Colonic mucosa (tissue), 4 donors: ENCODE measurements at regions not wholly inside any gene's neighbourhood (a gene's known extent, or its start where the extent isn't known, plus 50 kb on each side); places are given as distances from the start of the nearest gene placed in this dataset.
"Not testable (repeated sequence)": the region's sequence is repeated elsewhere in the genome, so short reads cannot be mapped to it uniquely, and the experiment has no call there.

Source experiments
- DNase-seq: peaks from one replicate; pipeline ENCODE4 v3.0.0-alpha.2; 2020
- H3K27ac ChIP-seq: fragments of 200-600 bp; one replicate; pipeline ENCODE4 v1.8.0; 2021
- H3K27me3 ChIP-seq: fragments of 200-600 bp; one replicate; pipeline ENCODE4 v1.8.0; 2021
- H3K36me3 ChIP-seq: fragments of 200-600 bp; one replicate; pipeline ENCODE4 v1.8.0; 2021
- H3K4me1 ChIP-seq: fragments of 200-600 bp; one replicate; pipeline ENCODE4 v1.8.0; 2021; ENCODE audit warnings: mild to moderate bottlenecking
- H3K4me3 ChIP-seq: fragments of 200-600 bp; one replicate; pipeline ENCODE4 v1.8.0; 2021
- H3K9ac ChIP-seq, 2 donors: one replicate each; pipeline ENCODE4 v1.7.0; 2013; ENCODE audit warnings: control low read depth in 2 of 2, low read depth in 2 of 2, low read length in 2 of 2
- H3K9me3 ChIP-seq: fragments of 200-600 bp; one replicate; pipeline ENCODE4 v1.8.0; 2021
- CTCF ChIP-seq: fragments of 200-600 bp; IDR thresholded peaks from one replicate; pipeline ENCODE4 v1.8.0; 2022; ENCODE audit warnings: antibody characterized with exemption, mild to moderate bottlenecking
- intact Hi-C: fragments of 100-400 bp; cut with DNase I; formaldehyde crosslinking; loops from one replicate; pipeline ENCODE4 v1.14.1; 2022
- donor health status: healthy.
- donor health status: DM: no; HTN: no; CAD: no.
- donor health status: DM: no; HTN: no; CAD: no.

GRCh38 chr12:111240374-111240773 lies 128.5 kb downstream of the PHETA1 start:
- no peaks in the 10 kb centered on the region for H3K27me3 ChIP-seq
- H3K4me3 ChIP-seq: no peak overlapping the region
- no peak for DNase-seq
- no peak overlapping the region for H3K27ac ChIP-seq
- intact Hi-C loops: no loop called here
- no peaks in the 10 kb centered on the region for H3K9me3 ChIP-seq
- no peaks in the 10 kb centered on the region for H3K4me1 ChIP-seq
- no peak overlapping the region for H3K9ac ChIP-seq
- no peak for TF ChIP-seq CTCF
- no peaks in the 10 kb centered on the region for H3K36me3 ChIP-seq

GRCh38 chr12:111239235-111239634 lies 129.7 kb downstream of the PHETA1 start:
- Histone ChIP-seq H3K27me3 (no peaks in the 10 kb centered on the region), H3K36me3 (no peaks in the 10 kb centered on the region), H3K27ac (no peak overlapping the region), H3K9me3 (no peaks in the 10 kb centered on the region), H3K9ac (no peak overlapping the region), H3K4me3 (no peak overlapping the region), H3K4me1 (no peaks in the 10 kb centered on the region)
- DNase-seq: no peak
- intact Hi-C loops: no loop called here
- TF ChIP-seq CTCF: no peak

GRCh38 chr12:111238075-111238734 lies 130.7 kb downstream of the PHETA1 start:
- intact Hi-C loops: no loop called here
- no peak for TF ChIP-seq CTCF

GRCh38 chr12:111234491-111234890 lies 134.4 kb downstream of the PHETA1 start:
- H3K4me3 ChIP-seq, H3K27ac ChIP-seq, H3K27me3 ChIP-seq, H3K36me3 ChIP-seq, H3K9ac ChIP-seq, H3K9me3 ChIP-seq, intact Hi-C loops, DNase-seq, H3K4me1 ChIP-seq: not testable (repeated sequence)

More at GRCh38 chr12:111238075-111238734, 130.7 kb downstream of the PHETA1 start:
- Histone ChIP-seq H3K9me3 (no peaks in the 10 kb centered on the region), H3K4me1 (no peaks in the 10 kb centered on the region), H3K27me3 (no peaks in the 10 kb centered on the region), H3K27ac (no peak overlapping the region), H3K9ac (no peak overlapping the region), H3K4me3 (no peak overlapping the region), H3K36me3 (no peaks in the 10 kb centered on the region)
- DNase-seq: no peak

GRCh38 chr12:111233786-111234185 lies 135.1 kb downstream of the PHETA1 start:
- Histone ChIP-seq H3K36me3 (no peaks in the 10 kb centered on the region), H3K9ac (no peak overlapping the region), H3K9me3 (no peaks in the 10 kb centered on the region), H3K4me1 (no peaks in the 10 kb centered on the region), H3K27ac (no peak overlapping the region), H3K4me3 (no peak overlapping the region), H3K27me3 (no peaks in the 10 kb centered on the region)
- intact Hi-C loops: no loop called here
- TF ChIP-seq CTCF: no peak
- DNase-seq: no peak

- H3K4me3 ChIP-seq: no peak overlapping the region
- H3K27ac ChIP-seq: no peak overlapping the region
- no peak for DNase-seq
- no peaks in the 10 kb centered on the region for H3K4me1 ChIP-seq
- no peak for TF ChIP-seq CTCF
- no peaks in the 10 kb centered on the region for H3K36me3 ChIP-seq
- no peaks in the 10 kb centered on the region for H3K27me3 ChIP-seq
- intact Hi-C loops: no loop called here
- no peaks in the 10 kb centered on the region for H3K9me3 ChIP-seq
- no peak overlapping the region for H3K9ac ChIP-seq
These were observed 138.2 kb downstream of the PHETA1 start for GRCh38 chr12:111230649-111231048.
